Progenitor cell of endocrine pancreas (in vitro differentiated cells): ENCODE measurements at regions not wholly inside any gene's neighbourhood (a gene's known extent, or its start where the extent isn't known, plus 50 kb on each side); places are given as distances from the start of the nearest gene placed in this dataset.

Source experiments
- DNase-seq: peaks from one replicate; pipeline ENCODE4 v3.0.0; 2021; ENCODE audit warnings: low spot score; ENCODE audit not compliant: unreplicated experiment
- H3K27ac Mint-ChIP-seq: 2 replicates; pipeline ENCODE4 v1.8.0; 2021; ENCODE audit warnings: mild to moderate bottlenecking, moderate library complexity, mixed read lengths
- H3K27me3 Mint-ChIP-seq: 2 replicates; pipeline ENCODE4 v1.8.0; 2021; ENCODE audit warnings: mixed read lengths
- H3K36me3 Mint-ChIP-seq: 2 replicates; pipeline ENCODE4 v1.8.0; 2022; ENCODE audit warnings: mixed read lengths; ENCODE audit not compliant: insufficient read depth
- H3K4me1 Mint-ChIP-seq: 2 replicates; pipeline ENCODE4 v1.8.0; 2021; ENCODE audit warnings: low read depth, mixed read lengths
- H3K4me3 Mint-ChIP-seq: 2 replicates; pipeline ENCODE4 v1.8.0; 2021; ENCODE audit warnings: low read depth, mild to moderate bottlenecking, moderate library complexity, mixed read lengths
- H3K9me3 Mint-ChIP-seq: 2 replicates; pipeline ENCODE4 v1.8.0; 2021; ENCODE audit warnings: low read depth, mixed read lengths
- CTCF ChIP-seq: fragments of 200-600 bp; sonication (generic); IDR thresholded peaks from one replicate; pipeline ENCODE4 v1.5.0; 2021; ENCODE audit warnings: antibody characterized with exemption, mild to moderate bottlenecking; ENCODE audit not compliant: unreplicated experiment

DNA sequence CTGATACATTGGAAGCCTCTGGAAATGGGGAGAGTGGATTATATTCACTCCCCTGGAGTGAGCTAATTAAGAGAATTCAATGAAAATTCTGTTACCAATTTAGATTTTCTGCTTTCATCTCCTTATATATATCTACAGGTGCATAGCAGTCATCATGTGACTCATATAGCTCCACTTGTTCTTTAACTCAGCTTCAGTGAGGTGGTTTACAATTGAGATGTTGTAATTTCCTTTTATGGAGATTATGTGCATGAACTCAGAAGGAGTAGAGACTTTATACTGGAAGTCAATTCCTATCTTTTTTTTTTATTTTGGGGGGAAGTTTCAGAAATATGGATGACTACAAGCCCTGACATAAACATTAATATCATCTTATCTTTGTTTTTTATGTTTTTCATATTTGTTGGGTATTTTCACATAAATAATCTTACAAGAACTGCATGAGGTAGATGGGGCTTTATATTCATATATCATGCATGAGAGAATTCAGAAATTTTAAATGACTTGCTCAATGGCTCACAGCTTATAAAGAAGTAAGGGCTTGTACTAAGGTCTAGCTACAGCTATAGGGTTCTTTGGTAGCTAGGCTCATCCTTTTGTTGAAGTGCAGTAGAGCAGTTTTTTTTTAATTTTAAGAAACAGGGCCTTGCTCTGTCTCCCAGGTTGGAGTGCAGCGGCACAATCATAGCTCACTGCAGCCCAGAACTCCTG lies 92.3 kb upstream of the SCAF11 start:
- no peak overlapping the region for H3K27ac Mint-ChIP-seq
- no peaks in the 10 kb centered on the region for H3K27me3 Mint-ChIP-seq
- no peaks in the 10 kb centered on the region for H3K4me1 Mint-ChIP-seq
- DNase-seq = no peak
- peaks cover 1% of the 10 kb centered on the region for H3K36me3 Mint-ChIP-seq
- H3K9me3 Mint-ChIP-seq = peaks cover 34% of the 10 kb centered on the region
- H3K4me3 Mint-ChIP-seq = no peak overlapping the region
- TF ChIP-seq CTCF = no peak

DNA sequence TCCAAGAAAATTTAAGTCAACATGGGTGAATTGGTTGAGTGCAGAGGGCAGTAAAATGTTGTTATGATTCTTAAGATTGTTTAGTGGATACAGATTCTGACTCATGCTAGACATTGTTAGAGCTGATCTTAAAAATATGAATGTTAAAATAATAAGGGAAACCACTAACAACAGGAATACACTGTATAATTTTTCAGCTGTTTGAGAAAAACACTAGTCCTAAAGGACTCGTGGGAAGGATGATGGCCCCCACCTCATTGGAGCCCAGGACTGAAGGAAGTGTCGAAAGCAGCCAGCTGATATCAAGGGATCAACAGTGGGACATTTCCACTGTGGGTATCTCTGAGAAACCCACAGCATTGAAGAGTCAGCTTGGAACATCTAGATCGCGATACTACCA lies 82.9 kb upstream of the SCAF11 start:
- Mint-ChIP-seq H3K36me3 (no peaks in the 10 kb centered on the region), H3K9me3 (peaks cover 1% of the 10 kb centered on the region), H3K4me1 (no peaks in the 10 kb centered on the region), H3K4me3 (no peak overlapping the region), H3K27ac (no peak overlapping the region), H3K27me3 (no peaks in the 10 kb centered on the region)
- no peak for TF ChIP-seq CTCF
- DNase-seq = no peak

DNA sequence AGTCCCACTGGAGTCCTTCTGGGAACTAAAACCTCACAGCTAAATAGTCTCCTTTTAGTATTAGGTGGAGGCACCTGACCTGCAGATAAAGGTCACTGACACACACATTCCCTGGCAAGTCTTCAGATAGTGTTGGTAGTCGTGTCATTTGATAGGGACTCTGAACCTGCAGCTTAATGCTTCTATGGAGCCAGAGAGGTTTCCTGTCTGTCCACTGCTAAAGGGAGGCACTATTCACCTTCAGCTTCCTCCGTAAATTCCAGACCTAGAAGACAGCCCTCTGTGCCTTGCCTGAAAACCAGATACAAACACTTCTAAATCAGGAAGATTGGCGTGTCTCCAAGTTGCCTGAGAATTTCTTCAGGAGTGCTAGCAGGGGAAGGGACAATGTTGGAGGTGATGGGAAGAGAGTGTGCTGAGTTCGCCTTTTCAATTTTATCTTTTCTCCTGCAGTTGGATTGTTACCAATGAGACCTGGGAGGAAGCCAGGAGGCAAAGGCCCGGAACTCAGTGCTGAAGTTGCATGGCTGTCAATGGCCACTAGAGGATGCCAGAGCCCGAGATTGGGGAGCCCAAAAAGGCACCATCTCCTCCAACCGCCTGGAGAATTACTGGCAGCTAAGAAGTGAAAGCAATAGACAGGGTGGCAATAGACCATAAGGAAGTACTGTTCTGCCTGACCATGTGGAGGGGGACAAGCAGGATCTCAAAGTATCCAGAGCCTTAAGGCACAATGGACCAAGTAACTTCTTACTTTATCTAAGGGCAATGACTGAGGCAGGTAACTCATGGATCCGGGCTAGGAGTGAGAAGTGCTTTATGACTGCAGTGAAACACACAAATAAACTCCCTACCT lies 81.6 kb upstream of the SCAF11 start:
- peak; percentile 39 for DNase-seq
- Mint-ChIP-seq H3K27me3 (no peaks in the 10 kb centered on the region), H3K9me3 (no peaks in the 10 kb centered on the region), H3K27ac (no peak overlapping the region), H3K36me3 (no peaks in the 10 kb centered on the region), H3K4me3 (no peak overlapping the region), H3K4me1 (no peaks in the 10 kb centered on the region)
- peak; percentile 89 for TF ChIP-seq CTCF

- no peaks in the 10 kb centered on the region for H3K36me3 Mint-ChIP-seq
- H3K4me3 Mint-ChIP-seq = no peak overlapping the region
- H3K9me3 Mint-ChIP-seq = no peaks in the 10 kb centered on the region
Observed at GRCh38 chr12:46071335-46071734, 81.0 kb upstream of the SCAF11 start.

More at GRCh38 chr12:46071335-46071734, 81.0 kb upstream of the SCAF11 start:
- TF ChIP-seq CTCF = no peak
- H3K4me1 Mint-ChIP-seq = no peaks in the 10 kb centered on the region
- no peak for DNase-seq
- H3K27ac Mint-ChIP-seq = no peak overlapping the region
- H3K27me3 Mint-ChIP-seq = no peaks in the 10 kb centered on the region
